ENCODE measurements at regions not wholly inside any gene's neighbourhood (a gene's known extent, or its start where the extent isn't known, plus 50 kb on each side); places are given as distances from the start of the nearest gene placed in this dataset.
"Not testable (repeated sequence)": the region's sequence is repeated elsewhere in the genome, so short reads cannot be mapped to it uniquely, and the experiment has no call there.

DNA sequence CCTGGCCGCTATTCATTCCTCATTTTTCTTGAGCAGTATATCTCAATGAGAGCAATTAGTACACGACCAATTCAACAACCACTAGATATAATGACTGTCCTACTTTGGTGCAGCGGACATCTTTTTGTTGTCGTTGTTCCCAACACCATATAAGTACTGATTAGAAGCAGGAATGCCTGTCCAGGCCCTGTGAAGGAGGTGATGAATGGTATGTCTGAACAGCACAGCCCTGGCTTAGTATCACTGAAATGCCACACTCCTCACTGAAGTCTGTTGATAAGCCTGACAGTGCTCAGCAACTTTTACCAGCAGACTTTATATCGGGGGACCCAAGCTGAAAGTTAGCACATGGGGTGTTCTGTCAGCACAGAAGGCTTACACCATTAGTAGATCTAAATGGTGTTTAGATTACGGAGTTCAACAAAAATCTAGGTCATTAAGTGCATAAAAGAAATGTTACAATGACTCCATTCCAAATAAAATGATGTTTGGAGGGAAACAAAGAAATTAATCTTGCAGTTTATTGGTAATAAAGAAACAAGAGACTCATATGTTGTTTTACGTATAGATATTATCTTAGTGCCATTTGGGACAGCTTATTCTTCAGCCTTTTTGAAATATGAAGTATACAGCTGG lies 228.3 kb upstream of the TTC29 start:
- DNase-seq = no peak

DNA sequence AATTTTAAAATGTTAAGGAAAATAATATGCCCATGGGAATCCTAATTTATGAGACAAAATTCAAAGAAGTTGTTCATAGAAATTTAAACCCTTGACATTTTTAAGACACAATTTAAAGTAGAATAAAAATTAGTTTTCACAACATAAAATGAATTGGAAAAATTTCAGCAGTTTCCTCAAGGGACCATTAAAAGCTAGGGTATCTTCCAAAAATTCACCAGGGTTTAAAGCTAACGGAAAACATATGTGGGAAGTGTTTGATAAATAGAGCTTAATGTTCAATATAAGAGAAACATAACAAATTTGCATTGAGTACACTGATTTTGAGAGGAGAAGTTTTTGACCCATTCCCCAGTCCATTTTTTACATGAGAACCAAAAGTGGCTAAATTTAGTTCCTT lies 228.9 kb upstream of the TTC29 start:
- no peak for DNase-seq

DNA sequence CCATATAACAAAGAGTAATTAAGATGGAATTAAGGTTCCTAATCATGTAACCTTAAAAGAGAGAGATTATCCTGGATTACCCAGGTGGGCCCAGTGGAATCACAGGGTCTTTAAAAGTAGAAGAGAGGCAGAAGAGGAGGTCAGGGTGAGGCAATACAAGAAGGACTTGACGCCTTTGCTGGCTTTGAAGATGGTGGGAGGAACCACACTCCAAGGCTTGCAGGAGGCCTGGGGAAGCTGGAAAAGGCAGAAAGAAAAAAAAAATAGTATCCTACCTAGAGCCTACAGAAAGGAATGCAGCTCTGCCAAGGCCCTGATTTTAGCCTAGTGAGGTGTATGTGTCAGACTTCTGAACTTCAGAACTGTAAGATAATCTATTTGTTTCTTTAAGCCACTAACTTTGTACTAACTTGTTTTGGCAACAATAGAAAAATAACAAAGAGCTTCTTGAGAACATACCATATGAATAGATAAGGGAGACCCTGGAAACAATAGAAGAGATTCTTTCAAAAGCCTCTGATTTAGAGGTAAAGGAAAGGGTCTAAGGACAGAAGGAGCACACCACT lies 229.9 kb upstream of the TTC29 start:
- DNase-seq = no peak

DNA sequence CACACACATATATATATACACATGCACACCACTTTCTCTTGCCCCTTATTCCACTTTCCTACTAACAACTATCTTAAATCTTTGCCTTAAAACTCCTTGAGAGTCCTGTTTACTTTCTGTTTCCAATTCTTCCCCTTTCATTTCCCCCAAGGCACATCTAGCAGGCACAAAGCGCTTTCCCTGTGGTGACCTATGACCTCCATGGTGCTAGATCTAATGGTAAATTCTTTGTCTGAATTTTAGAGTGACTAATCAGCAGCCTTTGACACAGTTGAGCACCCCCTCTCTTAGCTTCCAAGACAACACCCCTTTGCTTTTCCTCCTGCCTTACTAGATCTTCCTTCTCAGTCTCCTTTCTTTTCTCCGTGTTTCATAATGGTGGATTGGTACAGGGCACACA lies 236.4 kb upstream of the TTC29 start:
- no peak for DNase-seq

DNA sequence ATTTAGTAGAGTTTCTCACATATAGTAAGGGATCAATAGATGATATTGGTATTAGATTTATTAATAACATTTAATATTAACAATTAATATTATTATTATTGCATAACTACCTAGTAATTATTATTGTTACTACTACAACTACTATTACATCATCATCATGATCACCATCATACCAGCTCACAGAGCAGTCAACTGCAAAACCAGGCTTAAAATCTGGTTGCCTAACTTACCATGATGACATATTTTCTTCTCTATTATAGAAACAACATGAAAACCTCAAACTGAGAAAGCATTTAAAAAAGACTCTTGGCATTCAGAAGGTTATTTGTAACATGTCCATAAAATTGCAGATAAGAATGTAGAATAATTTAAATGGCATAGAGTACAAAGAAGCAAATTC lies 247.0 kb upstream of the TTC29 start:
- no peak for DNase-seq

DNA sequence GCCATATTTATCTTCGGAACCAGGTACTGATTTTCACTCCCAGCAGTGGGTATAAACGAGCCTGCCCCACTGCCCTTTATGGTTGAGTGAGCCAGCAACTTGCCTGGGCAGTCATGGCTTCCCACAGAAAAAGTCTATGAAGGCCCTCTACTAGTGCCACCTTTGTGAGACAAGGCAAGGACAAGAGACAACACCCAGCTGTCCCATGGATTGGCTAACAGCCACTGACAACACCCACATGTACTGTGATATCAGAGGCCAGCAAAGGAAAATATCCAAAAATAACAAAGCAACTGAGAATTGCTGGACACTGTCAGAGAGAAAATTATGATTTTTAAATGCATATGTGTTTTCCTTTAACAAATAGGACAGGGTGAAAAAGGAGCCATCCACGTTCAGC lies 248.4 kb upstream of the TTC29 start:
- DNase-seq = no peak

DNA sequence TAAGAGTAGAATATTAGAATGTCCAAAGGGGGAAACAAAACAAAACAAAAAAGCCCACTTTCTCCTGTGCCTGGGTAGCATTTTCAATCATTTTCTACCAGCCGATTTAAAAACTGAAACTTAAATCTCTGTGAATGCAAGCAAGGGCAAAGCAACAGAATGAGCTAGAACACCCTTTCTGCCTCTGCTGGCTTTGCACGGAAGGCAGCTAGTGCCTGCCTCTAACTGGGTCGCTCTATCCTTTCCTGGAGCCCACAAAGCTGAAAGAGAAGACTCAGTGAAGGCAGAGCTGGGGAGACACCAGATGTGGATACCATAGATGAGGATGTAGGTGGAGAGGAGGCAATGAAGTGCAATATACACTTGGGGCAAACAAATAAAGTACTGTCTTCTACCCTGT lies 248.9 kb upstream of the TTC29 start:
- no peak for DNase-seq

DNA sequence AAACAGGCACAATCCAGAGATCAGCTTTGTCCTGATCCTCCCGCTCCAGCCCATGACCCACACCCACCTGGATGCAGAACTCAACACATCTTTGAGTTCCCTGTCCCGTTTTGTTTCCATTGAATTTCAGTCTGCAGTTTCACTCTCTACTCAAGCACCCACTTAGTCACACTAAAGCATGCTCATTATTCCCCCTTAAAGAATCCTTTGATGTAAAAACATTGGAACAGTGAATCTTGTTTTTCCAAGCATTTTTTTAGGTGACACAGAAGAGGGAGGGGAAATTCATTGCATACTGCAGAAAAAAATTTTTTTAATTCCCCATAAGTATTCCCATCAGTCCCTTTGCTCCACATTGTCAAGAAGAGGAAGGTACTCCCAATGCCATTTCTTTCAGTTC lies 249.7 kb upstream of the TTC29 start:
- DNase-seq = no peak

DNA sequence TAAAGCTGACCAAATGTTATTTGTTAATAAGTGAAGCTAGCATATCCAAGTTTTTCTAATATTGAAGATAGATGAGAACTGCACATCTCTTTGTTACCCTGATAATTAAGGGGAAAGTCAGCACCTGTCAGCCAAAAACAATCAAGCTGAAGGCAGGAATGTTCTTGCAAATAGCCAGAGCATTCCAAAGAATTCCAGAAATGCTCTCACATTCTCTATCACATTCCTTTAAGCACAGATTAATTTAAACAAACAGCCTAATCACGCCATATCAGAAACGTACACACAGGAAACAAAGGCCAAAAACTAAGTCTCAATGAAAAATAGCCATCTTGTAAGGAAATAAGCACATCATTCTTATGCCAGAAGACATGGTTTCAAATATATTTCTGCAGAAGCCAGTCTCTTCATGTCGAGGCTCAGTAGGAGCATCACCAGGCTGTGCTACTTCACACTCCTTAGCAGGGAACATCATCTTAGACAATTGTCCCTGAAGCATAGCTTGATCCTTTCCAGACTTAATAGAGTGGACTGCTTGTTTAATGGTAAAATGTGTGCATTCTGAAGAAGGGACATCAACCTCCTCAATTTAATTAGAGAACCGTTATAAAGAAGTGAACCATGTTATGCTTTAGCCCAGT lies 252.9 kb upstream of the TTC29 start:
- DNase-seq = no peak

DNA sequence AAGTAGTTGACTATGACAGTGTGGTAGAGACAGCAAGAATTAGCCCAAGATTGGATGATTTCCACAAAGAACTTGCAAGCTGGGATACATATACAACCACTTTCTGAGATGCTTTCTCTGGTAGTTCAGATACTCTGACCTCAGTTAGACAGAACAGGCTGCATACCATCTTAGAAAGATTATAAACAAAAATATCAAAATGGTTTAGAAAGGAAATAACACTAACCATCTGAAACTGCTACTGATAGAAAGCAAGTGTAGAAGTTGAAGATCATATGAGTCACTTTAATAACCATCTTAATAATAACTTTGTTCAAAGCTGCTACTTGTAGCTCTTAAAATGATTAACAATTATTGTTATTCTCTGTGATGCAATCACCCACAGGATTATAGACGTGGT lies 255.4 kb upstream of the TTC29 start:
- no peak for DNase-seq

DNA sequence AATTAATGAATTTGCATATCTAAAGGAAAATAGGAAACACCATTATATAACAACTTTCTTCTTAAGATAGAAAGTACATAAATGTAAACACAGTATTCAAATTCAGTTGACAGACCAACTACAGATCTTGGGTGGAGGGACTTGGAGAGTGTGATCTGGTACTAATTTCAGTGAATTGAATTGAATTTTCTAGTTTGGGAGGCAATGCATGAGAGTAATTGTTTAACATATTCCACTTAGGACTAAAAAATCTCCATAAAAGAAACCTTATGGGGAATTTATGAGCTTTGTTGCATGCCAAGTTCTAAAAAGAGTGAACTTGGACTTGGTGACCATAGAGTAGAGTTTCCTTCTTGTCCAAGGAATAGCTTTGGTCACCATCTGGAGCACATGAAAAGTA lies 261.1 kb upstream of the TTC29 start:
- DNase-seq = no peak

DNA sequence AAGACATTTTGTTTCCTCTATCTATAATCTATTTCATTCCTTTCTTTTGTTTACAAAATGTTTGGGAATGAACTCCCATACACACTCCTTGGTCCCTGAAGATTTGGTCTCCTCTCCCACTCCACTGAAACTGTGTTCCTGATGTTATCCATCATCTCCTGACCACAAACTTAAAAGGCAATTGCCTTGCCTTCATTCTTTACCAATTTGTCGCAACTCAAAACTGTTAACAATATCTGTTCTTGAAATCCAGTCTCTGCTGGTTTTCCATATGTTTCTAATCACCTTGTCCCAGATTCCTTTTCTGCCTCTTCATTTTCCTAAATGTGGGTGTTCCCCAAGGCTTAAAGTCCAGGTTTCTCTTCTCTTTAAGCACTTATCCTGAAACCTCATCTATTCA lies 262.2 kb upstream of the TTC29 start:
- DNase-seq = no peak

DNA sequence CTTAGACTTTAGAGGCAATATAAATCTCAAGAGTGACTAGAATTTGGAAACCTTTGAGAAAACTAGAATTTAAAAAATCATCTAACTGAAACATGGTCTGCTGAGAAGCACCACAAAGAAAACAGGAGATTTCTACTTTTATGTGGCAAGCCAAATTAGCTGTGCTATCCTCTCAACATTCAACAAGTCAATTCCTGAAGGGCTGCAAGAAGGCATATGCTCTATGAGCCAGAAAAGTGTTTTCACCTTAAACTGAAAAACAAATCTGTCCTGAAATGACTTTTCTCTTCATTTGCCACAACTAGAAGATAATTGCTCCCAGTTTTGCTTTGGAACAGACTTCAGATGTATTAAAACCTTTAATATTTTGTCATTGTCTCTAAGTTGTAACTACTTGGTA lies 263.2 kb upstream of the EDNRA start:
- no peak for DNase-seq

DNA sequence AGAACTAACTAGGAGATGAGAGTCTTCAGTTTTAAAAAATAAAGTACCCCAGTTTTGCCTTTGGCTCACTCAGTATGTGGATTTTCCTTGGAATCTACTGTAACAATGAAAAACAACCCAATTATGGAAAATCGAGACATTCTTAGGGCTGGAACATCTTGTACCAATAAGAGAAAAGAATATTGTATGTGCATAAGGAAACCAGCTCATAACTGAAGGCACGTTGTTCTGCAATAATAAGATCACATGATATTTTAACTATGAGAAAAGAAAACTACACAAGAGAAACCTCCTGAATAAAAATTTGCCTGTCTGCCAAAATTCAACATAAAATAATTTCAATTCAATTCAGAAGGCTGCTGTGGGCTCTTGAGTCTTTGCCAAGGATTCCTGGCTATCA lies 261.8 kb upstream of the EDNRA start:
- no peak for DNase-seq

DNA sequence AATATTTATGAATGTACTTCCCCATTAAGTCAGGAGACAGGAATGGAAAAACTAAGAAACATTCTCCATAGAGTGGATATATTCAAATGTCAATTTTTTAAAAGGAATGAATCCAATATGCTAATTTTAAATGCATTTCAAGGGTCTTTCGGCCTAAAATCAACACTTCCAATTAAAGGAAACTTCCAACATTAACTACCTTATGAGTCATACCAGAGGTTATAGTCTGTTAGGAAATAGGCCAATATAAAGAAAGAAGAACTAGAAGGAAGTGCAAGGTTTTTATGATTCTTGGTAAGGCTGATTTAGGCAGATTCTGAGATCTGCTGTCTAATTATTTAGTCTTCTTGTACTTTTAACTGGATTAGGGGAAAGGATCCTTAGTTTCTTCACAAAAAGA lies 260.1 kb upstream of the EDNRA start:
- no peak for DNase-seq

DNA sequence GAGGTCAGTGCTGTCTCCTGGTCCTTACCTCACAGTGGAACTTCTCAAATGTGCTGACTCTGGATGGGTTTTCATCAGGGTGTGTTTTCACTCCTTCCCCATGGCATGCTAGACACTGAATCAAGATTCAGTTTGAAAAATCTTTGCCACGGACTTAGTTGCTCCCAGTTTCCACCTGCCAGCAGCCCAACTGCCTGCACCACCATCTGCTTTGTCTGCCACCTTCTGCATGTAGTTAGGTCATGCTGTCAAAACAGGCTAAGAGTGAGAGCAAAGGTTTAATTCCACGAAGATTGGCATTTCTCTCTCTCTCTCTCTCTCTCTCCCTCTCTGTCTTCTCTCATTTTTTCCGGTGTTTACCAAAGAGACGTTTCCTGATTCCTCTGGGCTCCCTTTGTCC lies 258.0 kb upstream of the EDNRA start:
- DNase-seq = no peak

DNA sequence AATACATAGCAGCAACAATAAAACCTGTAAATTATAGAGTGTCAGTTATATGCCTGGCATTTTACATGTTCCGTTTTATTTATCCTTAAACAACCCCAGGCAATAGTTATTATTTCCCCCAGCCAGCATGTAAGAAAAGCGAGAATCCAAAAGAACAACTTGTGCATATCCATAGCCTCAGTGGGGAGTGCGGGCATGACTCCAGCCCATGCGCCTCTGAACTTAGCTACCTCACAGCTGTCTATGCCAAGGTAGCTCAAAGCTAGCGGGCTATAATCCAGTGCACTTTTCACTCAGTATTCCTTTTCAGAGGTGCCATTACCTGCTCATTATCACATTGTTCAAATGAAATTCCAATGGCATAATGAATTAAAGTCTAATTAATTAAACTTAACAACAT lies 257.3 kb upstream of the EDNRA start:
- no peak for DNase-seq

DNA sequence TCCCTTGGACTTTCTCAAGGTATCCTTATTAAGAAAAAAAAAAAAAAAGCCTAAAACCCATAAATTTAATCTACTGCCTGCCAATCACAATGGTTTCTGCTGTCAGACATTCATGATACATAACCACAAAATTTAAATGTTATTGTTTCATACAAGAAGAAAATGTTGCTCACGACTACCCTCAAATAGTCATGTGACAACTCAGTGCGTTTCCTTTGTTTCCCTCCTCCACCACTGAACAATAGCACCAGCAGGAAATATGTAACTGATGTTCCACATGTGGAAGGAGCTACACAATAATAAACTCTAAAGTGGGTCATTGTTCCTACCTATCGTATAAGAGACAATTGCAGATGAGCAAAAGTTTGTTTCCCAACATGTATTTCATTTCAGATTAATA lies 244.1 kb upstream of the EDNRA start:
- DNase-seq = no peak

DNA sequence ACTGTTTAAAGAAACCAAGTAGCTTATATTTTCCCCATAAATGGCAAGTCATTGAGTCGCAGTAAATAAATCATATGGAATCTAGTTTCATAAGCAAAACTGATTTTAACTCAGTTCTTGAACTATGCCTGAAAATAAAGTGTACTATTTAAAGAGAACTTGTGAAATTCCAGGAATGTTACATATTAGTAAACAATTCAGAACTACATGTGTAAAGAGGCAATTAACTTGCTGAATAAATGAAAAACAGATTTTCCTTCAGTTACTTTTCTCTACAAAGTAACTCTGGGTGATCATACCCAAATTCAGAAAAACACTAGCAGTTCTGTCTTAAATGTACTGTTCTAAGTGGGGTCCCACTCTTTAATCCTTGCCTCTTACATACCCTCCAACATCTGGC lies 236.1 kb upstream of the EDNRA start:
- no peak for DNase-seq

DNA sequence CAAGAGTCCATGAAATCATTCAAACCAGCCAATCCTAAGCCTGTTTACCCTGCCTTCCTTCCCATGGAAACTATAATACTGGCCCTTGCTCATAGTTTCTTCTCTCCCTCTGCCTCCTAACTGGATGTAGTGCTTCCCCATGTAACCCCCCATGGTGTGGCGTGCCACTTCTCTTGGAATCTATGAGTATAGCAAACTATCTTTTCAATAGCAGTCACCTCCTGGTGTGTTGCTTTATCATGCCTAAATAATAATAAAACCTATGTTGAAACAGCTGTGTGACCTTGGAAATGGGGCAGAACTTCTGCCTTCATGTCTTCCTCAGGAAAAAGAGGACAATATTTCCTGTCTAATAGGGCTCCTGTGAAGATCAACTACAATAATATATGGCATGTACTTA lies 234.8 kb upstream of the EDNRA start:
- no peak for DNase-seq

DNA sequence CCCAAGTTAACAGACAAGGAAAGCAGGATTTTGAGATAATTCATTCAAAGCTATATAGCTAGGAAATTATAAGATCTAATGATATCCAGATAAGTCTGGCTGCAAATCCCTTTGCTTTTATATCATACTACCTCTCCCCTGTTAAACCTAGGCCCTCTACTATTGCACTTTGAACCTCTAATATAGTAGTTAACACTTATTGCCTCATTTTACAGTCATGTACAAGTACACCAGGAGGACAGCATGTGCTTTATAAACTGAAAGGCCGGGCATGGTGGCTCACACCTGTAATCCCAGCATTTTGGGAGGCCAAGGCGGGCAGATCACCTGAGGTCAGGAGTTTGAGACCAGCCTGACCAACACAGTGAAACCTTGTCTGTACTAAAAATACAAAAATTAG lies 234.4 kb upstream of the EDNRA start:
- DNase-seq = not testable (repeated sequence)

DNA sequence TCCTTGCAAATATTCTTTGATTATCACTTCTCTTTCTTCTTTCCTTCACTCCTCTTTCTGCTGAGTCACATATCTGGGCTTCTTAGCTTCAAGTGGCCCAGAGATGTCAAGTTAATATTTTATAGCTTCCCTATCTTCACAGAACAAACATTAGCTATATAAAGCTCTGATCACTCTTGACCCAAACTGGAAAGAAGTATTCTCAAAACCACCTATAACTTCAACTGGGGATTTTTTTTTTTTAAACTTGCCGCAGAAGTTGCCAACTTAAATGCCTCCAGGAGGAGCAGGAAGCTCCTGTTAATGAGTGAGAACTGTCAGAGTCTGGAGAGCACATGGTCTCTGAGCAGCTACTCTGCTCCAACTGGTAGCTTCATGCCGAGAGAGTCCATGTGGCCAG lies 233.3 kb upstream of the EDNRA start:
- no peak for DNase-seq

DNA sequence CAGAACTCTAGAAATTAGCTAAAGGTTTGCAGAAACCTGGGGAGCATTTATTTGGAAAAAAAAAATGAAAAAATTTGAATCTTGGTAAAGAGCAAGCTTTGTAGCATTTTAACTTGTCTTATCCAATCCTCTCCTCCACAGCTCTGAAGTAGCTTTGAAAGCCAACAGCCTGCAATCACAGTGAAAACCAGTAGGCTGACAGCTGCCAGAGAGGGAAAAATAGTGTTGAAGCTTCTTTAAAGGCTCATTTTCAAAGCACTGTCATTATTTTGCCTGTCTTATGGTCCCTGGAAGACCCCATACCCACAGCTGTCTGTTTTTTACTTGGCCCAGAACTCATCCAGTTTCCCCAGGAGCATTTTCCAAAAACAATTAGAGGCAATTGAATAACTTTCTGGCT lies 230.8 kb upstream of the EDNRA start:
- no peak for DNase-seq

DNA sequence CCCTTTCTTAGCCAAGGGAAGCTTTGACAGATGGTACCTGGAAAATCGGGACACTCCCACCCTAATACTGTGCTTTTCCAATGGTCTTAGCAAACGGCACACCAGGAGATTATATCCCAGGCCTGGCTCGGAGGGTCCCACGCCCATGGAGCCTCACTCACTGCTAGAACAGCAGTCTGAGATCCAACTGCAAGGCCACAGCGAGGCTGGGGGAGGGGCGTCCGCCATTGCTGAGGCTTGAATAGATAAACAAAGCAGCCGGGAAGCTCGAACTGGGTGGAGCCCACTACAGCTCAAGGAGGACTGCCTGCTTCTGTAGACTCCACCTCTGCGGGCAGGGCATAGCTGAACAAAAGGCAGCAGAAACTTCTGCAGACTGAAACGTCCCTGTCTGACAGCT lies 225.6 kb upstream of the EDNRA start:
- DNase-seq = not testable (repeated sequence)

DNA sequence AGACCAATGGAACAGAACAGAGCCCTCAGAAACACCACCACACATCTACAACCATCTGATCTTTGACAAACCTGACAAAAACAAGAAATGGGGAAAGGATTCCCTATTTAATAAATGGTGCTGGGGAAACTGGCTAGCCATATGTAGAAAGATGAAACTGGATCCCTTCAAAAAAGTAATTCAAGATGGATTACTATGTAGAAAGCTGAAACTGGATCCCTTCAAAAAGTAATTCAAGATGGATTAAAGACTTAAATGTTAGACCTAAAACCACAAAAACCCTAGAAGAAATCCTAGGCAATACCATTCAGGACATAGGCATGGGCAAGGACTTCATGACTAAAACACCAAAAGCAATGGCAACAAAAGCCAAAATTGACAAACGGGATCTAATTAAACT lies 221.6 kb upstream of the EDNRA start:
- not testable (repeated sequence) for DNase-seq

All from NCI-H446 treated with DMSO at 0.1 percent for 48 hours (cell line).